ENCODE measurements at regions not wholly inside any gene's neighbourhood (a gene's known extent, or its start where the extent isn't known, plus 50 kb on each side); places are given as distances from the start of the nearest gene placed in this dataset.

- TF ChIP-seq, protein P1, sequence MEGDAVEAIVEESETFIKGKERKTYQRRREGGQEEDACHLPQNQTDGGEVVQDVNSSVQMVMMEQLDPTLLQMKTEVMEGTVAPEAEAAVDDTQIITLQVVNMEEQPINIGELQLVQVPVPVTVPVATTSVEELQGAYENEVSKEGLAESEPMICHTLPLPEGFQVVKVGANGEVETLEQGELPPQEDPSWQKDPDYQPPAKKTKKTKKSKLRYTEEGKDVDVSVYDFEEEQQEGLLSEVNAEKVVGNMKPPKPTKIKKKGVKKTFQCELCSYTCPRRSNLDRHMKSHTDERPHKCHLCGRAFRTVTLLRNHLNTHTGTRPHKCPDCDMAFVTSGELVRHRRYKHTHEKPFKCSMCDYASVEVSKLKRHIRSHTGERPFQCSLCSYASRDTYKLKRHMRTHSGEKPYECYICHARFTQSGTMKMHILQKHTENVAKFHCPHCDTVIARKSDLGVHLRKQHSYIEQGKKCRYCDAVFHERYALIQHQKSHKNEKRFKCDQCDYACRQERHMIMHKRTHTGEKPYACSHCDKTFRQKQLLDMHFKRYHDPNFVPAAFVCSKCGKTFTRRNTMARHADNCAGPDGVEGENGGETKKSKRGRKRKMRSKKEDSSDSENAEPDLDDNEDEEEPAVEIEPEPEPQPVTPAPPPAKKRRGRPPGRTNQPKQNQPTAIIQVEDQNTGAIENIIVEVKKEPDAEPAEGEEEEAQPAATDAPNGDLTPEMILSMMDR (IDR thresholded peaks at IDR 0.05; ENCODE audit: control extremely low read depth, extremely low read depth, low read depth, missing control alignments): no peak
- POLR2A ChIA-PET: no interaction called here
- CTCF ChIA-PET: no interaction called here
- DNase-seq (ENCODE audit: extremely low spot score): no peak
Observed at GRCh38 chr5:42887575-42887974, 75.9 kb upstream of the SELENOP start.

GRCh38 chr5:42887097-42887496 lies 75.4 kb upstream of the SELENOP start:
- CTCF ChIA-PET: interaction anchor here (1.5 kb wide), 1 partner anchor 22 kb away, joined by 7 read pairs; no protein-coding TSS in a partner anchor
- POLR2A ChIA-PET: no interaction called here
- TF ChIP-seq, protein P1 (IDR thresholded peaks at IDR 0.05; ENCODE audit: control extremely low read depth, extremely low read depth, low read depth, missing control alignments): no peak
- no peak for DNase-seq (ENCODE audit: extremely low spot score)

GRCh38 chr5:42886635-42887034 lies 74.9 kb upstream of the SELENOP start:
- CTCF ChIA-PET: interaction anchor here (1.3 to 1.5 kb wide), 2 partner anchors 10 to 22 kb away, joined by 3 to 7 read pairs; no protein-coding TSS in a partner anchor
- no peak for DNase-seq (ENCODE audit: extremely low spot score)
- TF ChIP-seq, protein P1 (IDR thresholded peaks at IDR 0.05; ENCODE audit: control extremely low read depth, extremely low read depth, low read depth, missing control alignments): no peak
- POLR2A ChIA-PET: no interaction called here

- DNase-seq (ENCODE audit: extremely low spot score): no peak
- CTCF ChIA-PET: no interaction called here
- POLR2A ChIA-PET: no interaction called here
- TF ChIP-seq, protein P1 (IDR thresholded peaks at IDR 0.05; ENCODE audit: control extremely low read depth, extremely low read depth, low read depth, missing control alignments): no peak
Observed at GRCh38 chr5:42884326-42884725, 72.6 kb upstream of the SELENOP start.

- no peak for DNase-seq (ENCODE audit: extremely low spot score)
- ChIA-PET POLR2A (no interaction called here), CTCF (interaction anchor here (1.0 to 1.1 kb wide), 2 partner anchors 8 to 44 kb away, joined by 3 to 6 read pairs; no protein-coding TSS in a partner anchor)
- TF ChIP-seq, protein P1 (IDR thresholded peaks at IDR 0.05; ENCODE audit: control extremely low read depth, extremely low read depth, low read depth, missing control alignments): no peak
Observed at GRCh38 chr5:42881416-42882117, 69.9 kb upstream of the SELENOP start.

DNA sequence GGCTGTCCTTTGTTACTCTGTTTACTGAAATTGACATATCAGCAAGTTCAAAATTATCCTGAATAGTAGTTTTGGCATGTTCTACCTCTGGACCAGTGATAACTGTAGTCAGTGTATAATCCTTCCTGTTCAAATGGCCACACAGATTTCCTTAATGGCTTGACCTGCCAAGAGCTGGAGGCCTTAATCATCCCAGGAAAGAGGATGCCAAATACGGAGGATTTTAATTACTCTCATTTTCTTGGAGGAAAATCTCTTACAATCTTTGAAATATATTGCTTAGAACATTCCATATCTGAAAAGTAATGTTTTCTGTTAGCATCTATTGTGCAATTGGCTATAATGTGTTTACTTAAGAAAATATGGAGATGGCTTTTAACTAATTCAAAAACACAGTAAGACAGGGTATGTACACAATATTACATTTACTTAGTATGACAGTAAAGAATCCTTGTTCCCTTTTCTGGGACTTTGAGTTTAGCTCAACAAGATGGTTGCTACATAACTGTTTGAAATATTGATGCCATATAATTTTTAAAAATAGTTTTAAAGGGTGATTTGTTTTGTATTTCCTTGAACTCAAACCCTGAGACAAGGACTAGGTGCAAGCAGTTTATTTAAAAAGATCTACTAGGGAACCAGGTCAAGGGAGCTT lies 68.9 kb upstream of the SELENOP start:
- ChIA-PET CTCF (interaction anchor here (1.1 kb wide), 1 partner anchor 9 kb away, joined by 6 read pairs; no protein-coding TSS in a partner anchor), POLR2A (no interaction called here)
- TF ChIP-seq, protein P1 (IDR thresholded peaks at IDR 0.05; ENCODE audit: control extremely low read depth, extremely low read depth, low read depth, missing control alignments): no peak
- no peak for DNase-seq (ENCODE audit: extremely low spot score)
